ENCODE measurements at regions not wholly inside any gene's neighbourhood (a gene's known extent, or its start where the extent isn't known, plus 50 kb on each side); places are given as distances from the start of the nearest gene placed in this dataset.

DNA sequence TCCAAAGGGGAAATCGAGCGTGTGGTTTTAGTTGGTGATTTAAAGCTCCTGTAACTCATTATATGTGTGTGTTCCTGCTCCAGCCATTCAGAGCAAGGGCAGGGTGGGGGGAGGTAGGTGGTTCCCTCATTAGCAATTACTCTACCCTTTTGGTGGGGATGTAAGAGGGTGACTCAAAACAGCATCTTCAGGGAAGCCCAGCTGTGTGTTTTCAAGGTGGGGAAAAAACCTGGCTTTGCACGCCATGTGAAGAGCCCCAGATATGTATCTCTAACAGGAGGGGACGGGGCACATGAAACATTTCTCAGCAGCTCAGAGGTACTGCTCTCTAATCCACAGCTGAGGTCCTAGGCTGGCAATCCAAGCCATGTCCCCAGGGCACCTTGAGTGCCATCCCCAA is 241.3 kb upstream of the ZFHX3 start:
- no peaks in the 10 kb centered on the region for H3K27me3 ChIP-seq (ENCODE audit: control insufficient read depth in 1 of 2, insufficient read depth in 2 of 2, low read length in 2 of 2)
- no peaks in the 10 kb centered on the region for H3K9me3 ChIP-seq (ENCODE audit: control insufficient read depth in 2 of 2, low read length in 2 of 2)
- no peak overlapping the region for H3K27ac ChIP-seq (ENCODE audit: low read length)
- no peaks in the 10 kb centered on the region for H3K36me3 ChIP-seq (ENCODE audit: control insufficient read depth in 2 of 2, insufficient read depth in 2 of 2, low read length in 2 of 2)
- no peak overlapping the region for H3K9ac ChIP-seq (ENCODE audit: low read length in 2 of 2)
- peaks cover 5% of the 10 kb centered on the region for H3K4me1 ChIP-seq (ENCODE audit: control insufficient read depth, insufficient read depth, low read length)
- no peak overlapping the region for H3K4me3 ChIP-seq (ENCODE audit: low read length in 2 of 2)

DNA sequence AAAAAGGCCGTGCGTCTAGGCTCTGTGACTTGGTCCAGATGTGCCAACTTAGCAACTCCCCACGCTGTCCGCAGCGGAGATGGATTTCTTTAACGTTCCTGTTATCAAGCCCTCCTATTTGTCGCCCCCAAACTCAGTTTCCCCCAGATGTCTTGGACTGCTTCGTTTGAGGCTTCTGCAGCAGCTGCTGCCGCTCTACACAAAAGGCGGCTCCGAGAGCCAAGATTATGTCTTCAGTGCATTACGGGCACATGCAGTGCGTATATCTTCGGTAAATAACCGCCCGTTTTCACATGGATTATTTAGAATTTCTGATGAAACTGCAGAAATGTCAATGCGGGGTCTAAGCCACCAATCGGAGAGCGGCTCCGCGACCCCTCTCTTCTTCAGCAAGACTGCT is 240.6 kb upstream of the ZFHX3 start:
- H3K4me3 ChIP-seq (ENCODE audit: low read length in 2 of 2), result no peak overlapping the region
- no peak overlapping the region for H3K27ac ChIP-seq (ENCODE audit: low read length)

DNA sequence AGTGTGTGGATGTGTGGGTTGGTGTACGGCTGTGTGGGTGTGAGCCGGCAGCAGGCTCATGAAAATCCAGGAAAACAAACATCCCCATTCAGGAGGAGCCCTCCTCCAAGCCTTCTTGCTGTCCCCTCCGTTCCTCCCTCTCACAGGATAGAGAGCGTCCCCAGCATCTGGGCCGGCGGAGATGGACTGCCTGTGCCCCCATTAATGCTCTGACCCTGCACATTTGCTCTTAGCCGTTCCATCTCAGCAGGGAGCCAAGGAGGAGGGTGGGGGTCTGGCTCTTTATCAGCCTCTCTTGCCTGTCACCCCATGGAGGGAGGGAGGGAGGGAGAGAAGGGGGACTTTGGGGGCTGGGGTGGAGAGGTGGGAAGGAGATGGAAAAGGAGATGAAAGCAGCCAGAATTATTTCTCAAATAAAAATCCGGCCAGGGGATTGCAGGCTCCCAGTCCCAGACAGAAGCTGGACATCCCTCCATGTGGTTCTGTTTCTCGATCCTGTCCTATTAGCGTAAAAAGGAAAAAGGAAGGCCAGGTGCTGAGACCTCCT is 240.0 kb upstream of the ZFHX3 start:
- no peaks in the 10 kb centered on the region for H3K9me3 ChIP-seq (ENCODE audit: control insufficient read depth in 2 of 2, low read length in 2 of 2)
- H3K27me3 ChIP-seq (ENCODE audit: control insufficient read depth in 1 of 2, insufficient read depth in 2 of 2, low read length in 2 of 2), result no peaks in the 10 kb centered on the region
- no peak overlapping the region for H3K4me3 ChIP-seq (ENCODE audit: low read length in 2 of 2)
- H3K4me1 ChIP-seq (ENCODE audit: control insufficient read depth, insufficient read depth, low read length), result peaks cover 5% of the 10 kb centered on the region
- H3K36me3 ChIP-seq (ENCODE audit: control insufficient read depth in 2 of 2, insufficient read depth in 2 of 2, low read length in 2 of 2), result no peaks in the 10 kb centered on the region
- no peak overlapping the region for H3K27ac ChIP-seq (ENCODE audit: low read length)
- no peak overlapping the region for H3K9ac ChIP-seq (ENCODE audit: low read length in 2 of 2)

More for the DNA sequence above, 240.6 kb upstream of the ZFHX3 start:
- Histone ChIP-seq H3K9ac (ENCODE audit: low read length in 2 of 2) (no peak overlapping the region), H3K9me3 (ENCODE audit: control insufficient read depth in 2 of 2, low read length in 2 of 2) (no peaks in the 10 kb centered on the region), H3K27me3 (ENCODE audit: control insufficient read depth in 1 of 2, insufficient read depth in 2 of 2, low read length in 2 of 2) (no peaks in the 10 kb centered on the region), H3K36me3 (ENCODE audit: control insufficient read depth in 2 of 2, insufficient read depth in 2 of 2, low read length in 2 of 2) (no peaks in the 10 kb centered on the region), H3K4me1 (ENCODE audit: control insufficient read depth, insufficient read depth, low read length) (peaks cover 5% of the 10 kb centered on the region)

DNA sequence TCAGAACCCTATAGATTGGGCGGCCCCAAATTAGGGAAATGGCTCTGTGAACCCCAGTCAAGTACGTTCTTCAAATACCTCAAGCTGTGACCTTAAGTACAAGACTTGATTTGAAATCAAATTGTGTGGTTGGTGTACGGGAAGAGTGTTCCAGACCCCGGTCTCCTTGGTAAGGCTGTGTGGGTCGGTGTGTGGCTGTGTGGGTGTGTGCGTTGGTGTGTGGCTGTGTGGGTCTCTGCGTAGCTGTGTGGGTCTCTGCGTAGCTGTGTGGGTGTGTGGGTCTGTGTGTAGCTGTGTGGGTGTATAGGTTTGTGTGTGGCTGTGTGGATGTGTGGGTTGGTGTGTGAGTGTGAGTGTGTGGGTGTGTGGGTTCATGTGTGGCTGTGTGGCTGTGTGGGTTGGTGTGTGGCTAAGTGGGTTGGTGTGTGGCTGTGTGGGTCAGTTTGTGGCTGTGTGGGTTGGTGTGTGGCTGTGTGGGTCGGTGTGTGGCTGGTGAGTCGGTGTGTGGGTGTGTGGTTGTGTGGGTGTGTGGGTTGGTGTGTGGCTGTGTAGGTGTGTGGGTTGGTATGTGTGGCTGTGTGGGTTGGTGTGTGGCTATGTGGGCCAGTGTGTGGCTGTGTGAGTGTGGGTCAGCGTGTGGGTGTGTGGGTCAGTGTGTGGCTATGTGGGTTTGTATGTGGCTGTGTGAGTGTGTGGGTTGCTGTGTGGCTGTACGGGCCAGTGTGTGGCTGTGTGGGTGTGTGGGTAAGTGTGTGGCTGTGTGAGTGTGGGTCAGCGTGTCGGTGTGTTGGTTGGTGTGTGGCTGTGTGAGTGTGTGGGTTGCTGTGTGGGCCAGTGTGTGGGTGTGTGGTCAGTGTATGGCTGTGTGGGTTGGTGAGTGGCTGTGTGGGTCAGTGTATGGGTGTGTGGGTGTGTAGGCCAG is 238.7 kb upstream of the ZFHX3 start:
- H3K4me1 ChIP-seq (ENCODE audit: control insufficient read depth, insufficient read depth, low read length), result peaks cover 5% of the 10 kb centered on the region
- no peak overlapping the region for H3K27ac ChIP-seq (ENCODE audit: low read length)
- no peaks in the 10 kb centered on the region for H3K27me3 ChIP-seq (ENCODE audit: control insufficient read depth in 1 of 2, insufficient read depth in 2 of 2, low read length in 2 of 2)
- H3K36me3 ChIP-seq (ENCODE audit: control insufficient read depth in 2 of 2, insufficient read depth in 2 of 2, low read length in 2 of 2), result no peaks in the 10 kb centered on the region
- no peaks in the 10 kb centered on the region for H3K9me3 ChIP-seq (ENCODE audit: control insufficient read depth in 2 of 2, low read length in 2 of 2)
- H3K4me3 ChIP-seq (ENCODE audit: low read length in 2 of 2), result no peak overlapping the region
- H3K9ac ChIP-seq (ENCODE audit: low read length in 2 of 2), result no peak overlapping the region

DNA sequence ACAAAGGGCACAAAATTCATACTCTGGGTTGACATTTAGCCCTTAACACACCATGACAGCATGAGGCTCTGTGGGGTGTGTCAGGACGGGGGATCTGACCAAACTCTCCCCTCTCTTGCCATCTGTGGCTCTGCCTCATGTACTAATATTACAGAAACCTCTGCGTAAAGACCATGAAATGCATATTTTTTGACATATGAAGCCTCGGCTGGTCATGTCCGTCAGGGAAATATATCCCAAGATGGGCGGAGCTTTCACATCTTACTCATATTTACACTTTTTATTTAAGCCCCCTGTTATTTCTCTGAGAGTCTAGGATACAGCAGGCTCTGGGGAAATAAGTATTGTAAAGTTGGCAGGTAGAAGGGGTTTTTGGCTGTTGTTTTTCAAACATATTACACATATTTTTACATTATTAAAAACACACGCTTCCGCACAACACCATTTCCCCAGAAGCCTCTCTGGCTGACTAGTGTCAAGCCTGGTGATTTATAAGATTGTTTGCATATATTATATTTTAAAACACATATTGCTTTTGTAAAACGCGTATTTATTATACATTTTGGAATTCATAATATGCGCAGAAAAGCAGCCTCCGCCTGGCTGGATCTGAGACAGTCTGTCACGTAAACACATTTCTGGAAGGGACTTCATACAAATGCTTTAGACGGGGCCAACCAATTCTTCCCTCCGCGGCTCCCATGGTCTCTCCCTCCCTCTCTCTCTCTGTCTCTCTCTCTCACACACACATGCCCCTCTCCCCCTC is 237.7 kb upstream of the ZFHX3 start:
- peaks cover 5% of the 10 kb centered on the region for H3K4me1 ChIP-seq (ENCODE audit: control insufficient read depth, insufficient read depth, low read length)
- H3K27ac ChIP-seq (ENCODE audit: low read length), result no peak overlapping the region
- H3K9me3 ChIP-seq (ENCODE audit: control insufficient read depth in 2 of 2, low read length in 2 of 2), result peaks cover 0 to 2% of the 10 kb centered on the region in 2 donors
- no peak overlapping the region for H3K9ac ChIP-seq (ENCODE audit: low read length in 2 of 2)
- no peak overlapping the region for H3K4me3 ChIP-seq (ENCODE audit: low read length in 2 of 2)
- H3K36me3 ChIP-seq (ENCODE audit: control insufficient read depth in 2 of 2, insufficient read depth in 2 of 2, low read length in 2 of 2), result no peaks in the 10 kb centered on the region
- H3K27me3 ChIP-seq (ENCODE audit: control insufficient read depth in 1 of 2, insufficient read depth in 2 of 2, low read length in 2 of 2), result no peaks in the 10 kb centered on the region

DNA sequence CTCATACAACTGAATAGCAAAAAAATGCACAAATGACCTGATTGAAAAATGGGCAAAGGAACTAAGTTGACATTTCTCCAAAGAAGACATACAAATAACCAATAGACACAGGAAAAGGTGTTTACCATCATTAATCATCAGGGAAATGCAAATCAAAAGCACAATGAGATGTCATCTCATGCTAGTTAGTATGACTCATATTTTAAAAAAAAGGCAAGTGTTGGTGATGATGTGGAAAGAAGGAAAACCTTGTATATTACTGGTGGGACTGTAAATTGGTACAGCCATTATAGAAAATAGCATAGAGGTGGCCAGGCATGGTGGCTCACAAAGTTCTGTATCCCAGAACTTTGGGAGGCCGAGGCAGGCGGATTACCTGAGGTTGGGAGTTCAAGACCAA is 232.5 kb upstream of the ZFHX3 start:
- Histone ChIP-seq H3K9ac (ENCODE audit: low read length in 2 of 2) (no peak overlapping the region), H3K4me1 (ENCODE audit: control insufficient read depth, insufficient read depth, low read length) (no peaks in the 10 kb centered on the region), H3K36me3 (ENCODE audit: control insufficient read depth in 2 of 2, insufficient read depth in 2 of 2, low read length in 2 of 2) (no peaks in the 10 kb centered on the region), H3K4me3 (ENCODE audit: low read length in 2 of 2) (no peak overlapping the region), H3K9me3 (ENCODE audit: control insufficient read depth in 2 of 2, low read length in 2 of 2) (peaks cover 2% of the 10 kb centered on the region in 2 donors), H3K27me3 (ENCODE audit: control insufficient read depth in 1 of 2, insufficient read depth in 2 of 2, low read length in 2 of 2) (no peaks in the 10 kb centered on the region), H3K27ac (ENCODE audit: low read length) (no peak overlapping the region)

DNA sequence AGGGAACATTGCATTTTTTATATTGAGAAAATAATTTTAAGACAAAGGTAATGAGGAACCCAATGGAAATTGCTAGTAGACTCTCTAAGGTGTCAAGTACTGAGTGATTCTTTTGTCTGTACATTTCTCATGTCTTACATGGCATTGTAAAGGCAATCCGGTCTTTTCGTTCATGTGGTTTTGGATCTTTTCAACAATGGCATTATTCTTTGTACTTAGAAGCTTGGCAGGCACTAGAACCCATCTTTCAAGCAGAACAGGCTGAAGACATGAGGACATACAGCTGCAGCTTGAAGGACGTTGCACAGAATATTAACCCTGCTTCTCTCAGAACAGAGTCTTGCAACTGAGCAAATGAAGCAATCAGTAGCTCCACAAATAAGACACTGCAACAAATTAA is 231.5 kb upstream of the ZFHX3 start:
- no peak overlapping the region for H3K9ac ChIP-seq (ENCODE audit: low read length in 2 of 2)
- no peak overlapping the region for H3K4me3 ChIP-seq (ENCODE audit: low read length in 2 of 2)
- no peak overlapping the region for H3K27ac ChIP-seq (ENCODE audit: low read length)
- H3K9me3 ChIP-seq (ENCODE audit: control insufficient read depth in 2 of 2, low read length in 2 of 2), result peaks cover 2% of the 10 kb centered on the region in 2 donors
- H3K36me3 ChIP-seq (ENCODE audit: control insufficient read depth in 2 of 2, insufficient read depth in 2 of 2, low read length in 2 of 2), result no peaks in the 10 kb centered on the region
- H3K27me3 ChIP-seq (ENCODE audit: control insufficient read depth in 1 of 2, insufficient read depth in 2 of 2, low read length in 2 of 2), result no peaks in the 10 kb centered on the region
- H3K4me1 ChIP-seq (ENCODE audit: control insufficient read depth, insufficient read depth, low read length), result no peaks in the 10 kb centered on the region

DNA sequence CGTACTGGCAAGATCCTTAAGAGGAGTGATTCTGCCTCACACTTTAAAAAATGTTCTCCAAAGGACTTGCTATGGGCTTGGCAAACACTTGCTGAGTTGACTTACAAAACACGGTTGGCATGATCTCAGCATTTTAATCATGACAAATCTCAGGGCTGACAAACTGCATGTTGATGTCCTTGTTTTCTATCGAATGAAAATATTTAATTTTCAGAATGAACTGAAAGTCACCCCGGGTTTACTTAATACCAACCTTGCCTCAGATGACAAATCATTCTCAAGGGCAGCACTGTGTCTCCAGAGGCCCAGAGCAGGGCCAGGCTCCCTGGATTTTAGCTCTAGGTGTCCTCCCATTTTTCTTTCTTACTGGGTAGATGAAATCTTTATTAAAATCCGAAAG is 229.1 kb upstream of the ZFHX3 start:
- Histone ChIP-seq H3K36me3 (ENCODE audit: control insufficient read depth in 2 of 2, insufficient read depth in 2 of 2, low read length in 2 of 2) (no peaks in the 10 kb centered on the region), H3K27ac (ENCODE audit: low read length) (no peak overlapping the region), H3K9me3 (ENCODE audit: control insufficient read depth in 2 of 2, low read length in 2 of 2) (peaks cover 2% of the 10 kb centered on the region in 2 donors), H3K27me3 (ENCODE audit: control insufficient read depth in 1 of 2, insufficient read depth in 2 of 2, low read length in 2 of 2) (no peaks in the 10 kb centered on the region), H3K4me3 (ENCODE audit: low read length in 2 of 2) (no peak overlapping the region), H3K9ac (ENCODE audit: low read length in 2 of 2) (no peak overlapping the region), H3K4me1 (ENCODE audit: control insufficient read depth, insufficient read depth, low read length) (no peaks in the 10 kb centered on the region)

DNA sequence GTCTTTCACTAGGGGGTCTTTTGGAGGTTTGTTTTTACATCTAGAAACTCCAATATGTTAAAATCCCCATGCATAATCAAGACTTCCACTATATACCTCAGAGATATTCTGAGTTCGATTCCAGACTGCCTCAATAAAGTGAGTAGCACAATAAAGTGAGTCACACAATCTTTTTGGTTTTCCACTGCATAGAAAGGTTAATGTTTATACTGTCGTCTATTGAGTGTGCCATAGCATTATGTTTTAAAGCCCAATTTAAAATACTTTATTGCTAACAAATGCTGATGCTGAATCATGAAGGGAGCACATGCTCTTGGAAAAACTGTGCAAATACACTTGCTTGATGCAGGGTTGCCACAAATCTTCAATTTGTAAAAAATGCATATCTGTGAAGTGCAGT is 227.5 kb upstream of the ZFHX3 start:
- Histone ChIP-seq H3K9me3 (ENCODE audit: control insufficient read depth in 2 of 2, low read length in 2 of 2) (peaks cover 0 to 2% of the 10 kb centered on the region in 2 donors), H3K36me3 (ENCODE audit: control insufficient read depth in 2 of 2, insufficient read depth in 2 of 2, low read length in 2 of 2) (no peaks in the 10 kb centered on the region), H3K27me3 (ENCODE audit: control insufficient read depth in 1 of 2, insufficient read depth in 2 of 2, low read length in 2 of 2) (peaks cover 0 to 1% of the 10 kb centered on the region in 2 donors), H3K4me1 (ENCODE audit: control insufficient read depth, insufficient read depth, low read length) (no peaks in the 10 kb centered on the region), H3K9ac (ENCODE audit: low read length in 2 of 2) (no peak overlapping the region), H3K27ac (ENCODE audit: low read length) (no peak overlapping the region), H3K4me3 (ENCODE audit: low read length in 2 of 2) (no peak overlapping the region)

DNA sequence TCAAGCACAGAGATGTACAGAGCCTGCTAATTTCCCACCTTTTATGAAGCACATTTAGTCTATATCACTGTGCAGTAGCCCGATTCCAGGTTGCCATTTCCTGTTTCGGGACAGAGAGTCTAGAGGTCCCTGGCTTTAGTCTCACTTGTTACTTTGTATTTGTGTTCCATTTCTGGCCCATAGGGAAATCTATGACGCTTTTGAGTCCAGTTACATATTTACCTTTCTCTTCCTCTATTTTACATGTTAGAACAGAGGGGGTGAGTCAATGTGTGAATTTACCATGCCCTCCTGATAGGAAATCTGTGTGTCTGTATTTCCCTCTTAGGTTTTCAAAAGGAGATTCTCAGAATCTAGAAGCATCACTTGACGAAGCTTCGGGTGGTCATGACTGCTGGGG is 227.1 kb upstream of the ZFHX3 start:
- Histone ChIP-seq H3K36me3 (ENCODE audit: control insufficient read depth in 2 of 2, insufficient read depth in 2 of 2, low read length in 2 of 2) (no peaks in the 10 kb centered on the region), H3K27me3 (ENCODE audit: control insufficient read depth in 1 of 2, insufficient read depth in 2 of 2, low read length in 2 of 2) (peaks cover 0 to 2% of the 10 kb centered on the region in 2 donors), H3K4me3 (ENCODE audit: low read length in 2 of 2) (no peak overlapping the region), H3K4me1 (ENCODE audit: control insufficient read depth, insufficient read depth, low read length) (no peaks in the 10 kb centered on the region), H3K27ac (ENCODE audit: low read length) (no peak overlapping the region), H3K9me3 (ENCODE audit: control insufficient read depth in 2 of 2, low read length in 2 of 2) (peaks cover 0 to 2% of the 10 kb centered on the region in 2 donors), H3K9ac (ENCODE audit: low read length in 2 of 2) (no peak overlapping the region)

Data from stomach smooth muscle (tissue), 2 donors.